GM12878 (cell line): ENCODE measurements at regions not wholly inside any gene's neighbourhood (a gene's known extent, or its start where the extent isn't known, plus 50 kb on each side); places are given as distances from the start of the nearest gene placed in this dataset.

ENCODE experiments used
- ATAC-seq: fragments of 200-7000 bp; cut with Tn5 transposase; 3 replicates; pipeline ENCODE4 v1.9.1; 2020; ENCODE audit warnings: mild to moderate bottlenecking, moderate library complexity
- BruUV-seq: library from RNA; stranded (reverse); fragments of 400-500 nt; replicated peaks from 2 replicates; lab custom pipeline; 2021; lab: Mats Ljungman, UMichigan
- CTCF ChIA-PET: fragments of 300-600 bp; sonication (Branson Sonifier 250); formaldehyde crosslinking; extraction: SDS; loops from one replicate; lab custom pipeline; 2021; ENCODE audit warnings: inconsistent platforms; lab: Yijun Ruan, JAX
- POLR2A ChIA-PET: fragments of 350-600 bp; formaldehyde crosslinking; extraction: SDS; loops from one replicate; lab custom pipeline; 2021; ENCODE audit warnings: inconsistent platforms; lab: Charles Lee
- RAD21 ChIA-PET: fragments of 300-600 bp; sonication (Branson Sonifier 250); formaldehyde crosslinking; loops from one replicate; lab custom pipeline; 2023; ENCODE audit warnings: antibody characterized with exemption; ENCODE audit not compliant: unreplicated experiment; lab: Charles Lee
- SMC1A ChIA-PET: fragments of 300-600 bp; sonication (Branson Sonifier 250); formaldehyde crosslinking; loops from one replicate; lab custom pipeline; 2023; ENCODE audit not compliant: unreplicated experiment, uncharacterized antibody; lab: Charles Lee
- DNase-seq: peaks from one replicate; pipeline ENCODE4 v3.0.0-alpha.2; 2011; ENCODE audit warnings: low read depth, low spot score
- FAIRE-seq: peaks from 3 replicates; lab custom pipeline; 2011; peaks lifted over from hg19 to GRCh38; lab: Jason Lieb, UNC
- H2AFZ ChIP-seq: 2 replicates; pipeline ENCODE4 v1.6.0; 2011; ENCODE audit warnings: low read depth, low read length, control low read depth; ENCODE audit not compliant: control insufficient read depth
- H3K27ac ChIP-seq: 2 replicates; pipeline ENCODE4 v1.5.1; 2011; ENCODE audit warnings: control low read depth; ENCODE audit not compliant: control insufficient read depth, insufficient read depth
- H3K27me3 ChIP-seq, 2 experiments: replicated peaks in 1 of 2; 2 replicates each; pipeline versions ENCODE4 v1.6.0 to v1.6.1; 2011; ENCODE audit warnings: low read length in 1 of 2; ENCODE audit not compliant: control insufficient read depth in 2 of 2, insufficient read depth in 2 of 2
- H3K36me3 ChIP-seq, 2 experiments: 2 replicates each; pipeline ENCODE4 v1.5.1; 2011; ENCODE audit warnings: low read length in 1 of 2; ENCODE audit not compliant: control insufficient read depth in 2 of 2, insufficient read depth in 2 of 2
- H3K4me1 ChIP-seq: 2 replicates; pipeline ENCODE4 v1.6.1; 2011; ENCODE audit warnings: mild to moderate bottlenecking, low read length, moderate library complexity, mixed read lengths; ENCODE audit not compliant: control insufficient read depth, insufficient read depth
- H3K4me2 ChIP-seq: 2 replicates; pipeline ENCODE4 v1.6.0; 2011; ENCODE audit warnings: control low read depth; ENCODE audit not compliant: control insufficient read depth, insufficient read depth
- H3K4me3 ChIP-seq: fragments of 200-600 bp; sonication (generic); 2 replicates; pipeline ENCODE4 v1.5.1; 2016
- H3K79me2 ChIP-seq: 2 replicates; pipeline ENCODE4 v1.6.0; 2011; ENCODE audit warnings: low read length; ENCODE audit not compliant: control insufficient read depth, insufficient read depth
- H3K9ac ChIP-seq: 2 replicates; pipeline ENCODE4 v1.8.0; 2011; ENCODE audit warnings: low read length, control low read depth, mixed read lengths; ENCODE audit not compliant: control insufficient read depth, insufficient read depth
- H3K9me3 ChIP-seq: replicated peaks from 3 replicates; pipeline ENCODE4 v1.5.1; 2011; ENCODE audit warnings: mild to moderate bottlenecking, low read length; ENCODE audit not compliant: control insufficient read depth, insufficient read depth
- H4K20me1 ChIP-seq: 2 replicates; pipeline ENCODE4 v1.6.0; 2011; ENCODE audit not compliant: control insufficient read depth, insufficient read depth
- ASH2L ChIP-seq: fragments of 300-600, 200-600 bp; sonication (generic); IDR thresholded peaks from 2 replicates; pipeline ENCODE4 v1.6.1; 2017; ENCODE audit warnings: low read depth, mild to moderate bottlenecking, borderline replicate concordance
- BCL11A ChIP-seq: IDR thresholded peaks from 2 replicates; pipeline ENCODE4 v1.6.1; 2011; ENCODE audit warnings: low read depth, low read length
- JUNB ChIP-seq: IDR thresholded peaks from 2 replicates; pipeline ENCODE4 v1.6.1; 2016; ENCODE audit warnings: antibody characterized with exemption, mild to moderate bottlenecking
- RUNX3 ChIP-seq: IDR thresholded peaks from 2 replicates; pipeline ENCODE4 v1.6.1; 2012; ENCODE audit warnings: low read length, inconsistent platforms
- SIX5 ChIP-seq: IDR thresholded peaks from 2 replicates; pipeline ENCODE4 v1.6.1; 2011; ENCODE audit warnings: mild to moderate bottlenecking, low read depth, low read length, moderate library complexity; ENCODE audit not compliant: severe bottlenecking
- SMARCA5 ChIP-seq: fragments of 450-650 bp; IDR thresholded peaks from 2 replicates; pipeline ENCODE4 v1.6.1; 2017; ENCODE audit warnings: mild to moderate bottlenecking
- YY1 ChIP-seq: IDR thresholded peaks from 2 replicates; pipeline ENCODE4 v1.6.1; 2011; ENCODE audit warnings: low read depth, mild to moderate bottlenecking, low read length
- ZBED1 ChIP-seq: IDR thresholded peaks from 2 replicates; pipeline ENCODE4 v1.6.1; 2016; ENCODE audit warnings: borderline replicate concordance
- ZZZ3 ChIP-seq: IDR thresholded peaks from 2 replicates; pipeline ENCODE4 v1.6.1; 2011; ENCODE audit warnings: low read depth; ENCODE audit not compliant: control insufficient read depth, insufficient read length
- WGBS: methylation state at CpG from one replicate; pipeline ENCODE4 v1.1.6; 2016; ENCODE audit warnings: low lambda C conversion rate; ENCODE audit not compliant: insufficient replicate concordance, insufficient coverage; ENCODE audit errors: missing lambda C conversion rate; 5-methylcytosine and 5-hydroxymethylcytosine counted together
- in situ Hi-C: fragments of 300-500 bp; cut with MboI; formaldehyde crosslinking; loops from 9 replicates; pipeline ENCODE4 v1.14.3; 2018; ENCODE audit warnings: mixed read lengths
- intact Hi-C: fragments of 100-400 bp; cut with micrococcal nuclease; formaldehyde crosslinking; loops from one replicate; pipeline ENCODE4 v1.14.2; 2022; ENCODE audit not compliant: unreplicated experiment
- TF ChIP-seq, protein P1 (sequence below): fragments of 450-650 bp; formaldehyde crosslinking; IDR thresholded peaks from 2 replicates; pipeline ENCODE4 v1.4.0; 2020; ENCODE audit warnings: mild to moderate bottlenecking, moderate library complexity
- TF ChIP-seq, protein P2 (sequence below): fragments of 450-650 bp; IDR thresholded peaks from 2 replicates; pipeline ENCODE4 v1.6.1; 2017; ENCODE audit warnings: mild to moderate bottlenecking, moderate library complexity

DNA sequence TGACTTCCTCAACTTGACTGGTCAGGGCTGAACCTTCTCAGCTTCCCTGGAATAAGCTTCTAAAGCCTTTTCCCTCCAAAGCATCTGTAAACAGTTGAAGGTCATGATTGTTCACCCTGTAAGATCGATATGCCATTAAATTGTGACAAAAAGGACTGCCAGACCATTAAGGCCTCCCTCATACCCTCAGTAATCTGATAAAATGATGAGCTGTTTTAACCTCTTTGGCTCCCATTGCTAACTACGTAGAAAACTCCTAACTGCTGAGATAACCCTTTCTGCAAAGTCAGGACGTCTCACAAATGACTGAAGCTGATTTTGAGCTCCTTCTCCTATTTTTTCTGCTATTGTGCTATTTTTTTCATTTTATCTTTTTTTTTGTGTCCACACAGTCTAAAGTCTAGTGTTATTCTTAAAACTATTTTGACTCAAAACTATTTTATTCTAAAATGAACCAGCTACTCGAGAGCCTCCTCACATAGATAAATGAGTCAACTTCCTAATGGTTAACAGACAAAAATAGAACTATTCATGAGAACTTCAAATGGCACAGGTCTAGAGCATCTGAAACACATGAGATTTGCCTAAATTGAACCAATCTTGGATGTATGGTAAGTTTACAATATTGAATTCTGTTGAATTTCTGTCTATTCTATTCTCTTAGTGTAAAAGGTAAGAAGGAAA lies 395.6 kb upstream of the TLE4 start (continued):
- TF ChIP-seq, protein P1, sequence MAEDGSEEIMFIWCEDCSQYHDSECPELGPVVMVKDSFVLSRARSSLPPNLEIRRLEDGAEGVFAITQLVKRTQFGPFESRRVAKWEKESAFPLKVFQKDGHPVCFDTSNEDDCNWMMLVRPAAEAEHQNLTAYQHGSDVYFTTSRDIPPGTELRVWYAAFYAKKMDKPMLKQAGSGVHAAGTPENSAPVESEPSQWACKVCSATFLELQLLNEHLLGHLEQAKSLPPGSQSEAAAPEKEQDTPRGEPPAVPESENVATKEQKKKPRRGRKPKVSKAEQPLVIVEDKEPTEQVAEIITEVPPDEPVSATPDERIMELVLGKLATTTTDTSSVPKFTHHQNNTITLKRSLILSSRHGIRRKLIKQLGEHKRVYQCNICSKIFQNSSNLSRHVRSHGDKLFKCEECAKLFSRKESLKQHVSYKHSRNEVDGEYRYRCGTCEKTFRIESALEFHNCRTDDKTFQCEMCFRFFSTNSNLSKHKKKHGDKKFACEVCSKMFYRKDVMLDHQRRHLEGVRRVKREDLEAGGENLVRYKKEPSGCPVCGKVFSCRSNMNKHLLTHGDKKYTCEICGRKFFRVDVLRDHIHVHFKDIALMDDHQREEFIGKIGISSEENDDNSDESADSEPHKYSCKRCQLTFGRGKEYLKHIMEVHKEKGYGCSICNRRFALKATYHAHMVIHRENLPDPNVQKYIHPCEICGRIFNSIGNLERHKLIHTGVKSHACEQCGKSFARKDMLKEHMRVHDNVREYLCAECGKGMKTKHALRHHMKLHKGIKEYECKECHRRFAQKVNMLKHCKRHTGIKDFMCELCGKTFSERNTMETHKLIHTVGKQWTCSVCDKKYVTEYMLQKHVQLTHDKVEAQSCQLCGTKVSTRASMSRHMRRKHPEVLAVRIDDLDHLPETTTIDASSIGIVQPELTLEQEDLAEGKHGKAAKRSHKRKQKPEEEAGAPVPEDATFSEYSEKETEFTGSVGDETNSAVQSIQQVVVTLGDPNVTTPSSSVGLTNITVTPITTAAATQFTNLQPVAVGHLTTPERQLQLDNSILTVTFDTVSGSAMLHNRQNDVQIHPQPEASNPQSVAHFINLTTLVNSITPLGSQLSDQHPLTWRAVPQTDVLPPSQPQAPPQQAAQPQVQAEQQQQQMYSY: no peak

DNA sequence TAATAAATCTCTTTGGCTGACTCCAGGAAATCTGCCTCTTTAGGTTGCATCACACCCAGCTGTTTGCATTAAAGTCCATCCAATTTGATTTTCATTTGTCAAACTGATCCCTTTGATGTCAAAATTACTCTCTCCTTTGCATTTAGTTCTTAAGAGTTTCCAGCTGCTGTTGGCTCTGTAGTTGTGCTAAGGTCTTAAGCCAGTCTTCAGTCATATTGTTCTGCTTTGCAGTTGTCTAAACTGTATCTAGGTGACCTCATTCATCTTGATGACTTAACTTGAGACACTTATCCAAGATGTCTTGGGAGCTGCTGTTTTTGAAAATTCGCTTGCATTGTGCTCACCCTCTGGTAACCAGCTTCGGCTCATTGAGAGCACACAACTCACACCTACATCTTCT lies 386.9 kb upstream of the TLE4 start:
- H4K20me1 ChIP-seq: no peaks in the 10 kb centered on the region
- intact Hi-C loops (no loop called here), in situ Hi-C loops (no loop called here)
- BruUV-seq: no TSS peak
- no peak overlapping the region for H2AFZ ChIP-seq
- 0% methylated on average over 2 of the region's 2 CpGs for whole genome bisulfite sequencing
- H3K9ac ChIP-seq: no peak overlapping the region
- H3K4me1 ChIP-seq: no peaks in the 10 kb centered on the region
- TF ChIP-seq, protein P2, sequence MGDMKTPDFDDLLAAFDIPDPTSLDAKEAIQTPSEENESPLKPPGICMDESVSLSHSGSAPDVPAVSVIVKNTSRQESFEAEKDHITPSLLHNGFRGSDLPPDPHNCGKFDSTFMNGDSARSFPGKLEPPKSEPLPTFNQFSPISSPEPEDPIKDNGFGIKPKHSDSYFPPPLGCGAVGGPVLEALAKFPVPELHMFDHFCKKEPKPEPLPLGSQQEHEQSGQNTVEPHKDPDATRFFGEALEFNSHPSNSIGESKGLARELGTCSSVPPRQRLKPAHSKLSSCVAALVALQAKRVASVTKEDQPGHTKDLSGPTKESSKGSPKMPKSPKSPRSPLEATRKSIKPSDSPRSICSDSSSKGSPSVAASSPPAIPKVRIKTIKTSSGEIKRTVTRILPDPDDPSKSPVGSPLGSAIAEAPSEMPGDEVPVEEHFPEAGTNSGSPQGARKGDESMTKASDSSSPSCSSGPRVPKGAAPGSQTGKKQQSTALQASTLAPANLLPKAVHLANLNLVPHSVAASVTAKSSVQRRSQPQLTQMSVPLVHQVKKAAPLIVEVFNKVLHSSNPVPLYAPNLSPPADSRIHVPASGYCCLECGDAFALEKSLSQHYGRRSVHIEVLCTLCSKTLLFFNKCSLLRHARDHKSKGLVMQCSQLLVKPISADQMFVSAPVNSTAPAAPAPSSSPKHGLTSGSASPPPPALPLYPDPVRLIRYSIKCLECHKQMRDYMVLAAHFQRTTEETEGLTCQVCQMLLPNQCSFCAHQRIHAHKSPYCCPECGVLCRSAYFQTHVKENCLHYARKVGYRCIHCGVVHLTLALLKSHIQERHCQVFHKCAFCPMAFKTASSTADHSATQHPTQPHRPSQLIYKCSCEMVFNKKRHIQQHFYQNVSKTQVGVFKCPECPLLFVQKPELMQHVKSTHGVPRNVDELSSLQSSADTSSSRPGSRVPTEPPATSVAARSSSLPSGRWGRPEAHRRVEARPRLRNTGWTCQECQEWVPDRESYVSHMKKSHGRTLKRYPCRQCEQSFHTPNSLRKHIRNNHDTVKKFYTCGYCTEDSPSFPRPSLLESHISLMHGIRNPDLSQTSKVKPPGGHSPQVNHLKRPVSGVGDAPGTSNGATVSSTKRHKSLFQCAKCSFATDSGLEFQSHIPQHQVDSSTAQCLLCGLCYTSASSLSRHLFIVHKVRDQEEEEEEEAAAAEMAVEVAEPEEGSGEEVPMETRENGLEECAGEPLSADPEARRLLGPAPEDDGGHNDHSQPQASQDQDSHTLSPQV: no peak
- TF ChIP-seq SIX5: no peak
- no peak for TF ChIP-seq SMARCA5
- no peak for TF ChIP-seq RUNX3
- TF ChIP-seq ZZZ3: no peak
- no peak for TF ChIP-seq YY1
- TF ChIP-seq ASH2L: no peak
- TF ChIP-seq BCL11A: no peak
- TF ChIP-seq JUNB: no peak
- TF ChIP-seq ZBED1: no peak
- H3K4me2 ChIP-seq: no peak overlapping the region
- no peaks in the 10 kb centered on the region for H3K9me3 ChIP-seq
- ATAC-seq (no peak), DNase-seq (no peak), FAIRE-seq (no peak)
- ChIA-PET POLR2A (no interaction called here), CTCF (interaction anchor here (0.8 kb wide), 1 partner anchor 17 kb away, joined by 3 read pairs; no protein-coding TSS in a partner anchor), SMC1A (interaction anchor here (1.3 kb wide), 1 partner anchor 17 kb away, joined by 3 read pairs; no protein-coding TSS in a partner anchor), RAD21 (no interaction called here)
- no peak overlapping the region for H3K4me3 ChIP-seq
- no peak overlapping the region for H3K27ac ChIP-seq
- no peaks in the 10 kb centered on the region for H3K79me2 ChIP-seq
- H3K36me3 ChIP-seq: no peaks in the 10 kb centered on the region
- no peaks in the 10 kb centered on the region for H3K27me3 ChIP-seq
